NCI-H82 treated with DMSO at 0.1 percent for 48 hours (cell line): ENCODE measurements at regions not wholly inside any gene's neighbourhood (a gene's known extent, or its start where the extent isn't known, plus 50 kb on each side); places are given as distances from the start of the nearest gene placed in this dataset.

Source experiments
- DNase-seq: peaks from one replicate; lab custom pipeline; 2025; ENCODE audit not compliant: unreplicated experiment; lab: John Stamatoyannopoulos, UW

GRCh38 chr12:17810399-17810798 is 279.6 kb downstream of the RERGL start:
- DNase-seq = peak; percentile 70

GRCh38 chr12:17809206-17809605 is 280.8 kb downstream of the RERGL start:
- no peak for DNase-seq

GRCh38 chr12:17802657-17803641 is 287.0 kb downstream of the RERGL start:
- DNase-seq = no peak

- DNase-seq = no peak
Measured at GRCh38 chr12:17793854-17794253, 296.1 kb downstream of the RERGL start.

- no peak for DNase-seq
Measured at GRCh38 chr12:17778242-17778641, 311.8 kb downstream of the RERGL start.

GRCh38 chr12:17763366-17763765 is 326.6 kb downstream of the RERGL start:
- DNase-seq = no peak

- no peak for DNase-seq
Measured at GRCh38 chr12:17759982-17760381, 330.0 kb downstream of the RERGL start.
